Colonic mucosa (tissue), 4 donors: ENCODE measurements at regions not wholly inside any gene's neighbourhood (a gene's known extent, or its start where the extent isn't known, plus 50 kb on each side); places are given as distances from the start of the nearest gene placed in this dataset.

ENCODE experiments used
- DNase-seq: peaks from one replicate; pipeline ENCODE4 v3.0.0-alpha.2; 2020
- H3K27ac ChIP-seq: fragments of 200-600 bp; one replicate; pipeline ENCODE4 v1.8.0; 2021
- H3K27me3 ChIP-seq: fragments of 200-600 bp; one replicate; pipeline ENCODE4 v1.8.0; 2021
- H3K36me3 ChIP-seq: fragments of 200-600 bp; one replicate; pipeline ENCODE4 v1.8.0; 2021
- H3K4me1 ChIP-seq: fragments of 200-600 bp; one replicate; pipeline ENCODE4 v1.8.0; 2021; ENCODE audit warnings: mild to moderate bottlenecking
- H3K4me3 ChIP-seq: fragments of 200-600 bp; one replicate; pipeline ENCODE4 v1.8.0; 2021
- H3K9ac ChIP-seq, 2 donors: one replicate each; pipeline ENCODE4 v1.7.0; 2013; ENCODE audit warnings: control low read depth in 2 of 2, low read depth in 2 of 2, low read length in 2 of 2
- H3K9me3 ChIP-seq: fragments of 200-600 bp; one replicate; pipeline ENCODE4 v1.8.0; 2021
- CTCF ChIP-seq: fragments of 200-600 bp; IDR thresholded peaks from one replicate; pipeline ENCODE4 v1.8.0; 2022; ENCODE audit warnings: antibody characterized with exemption, mild to moderate bottlenecking
- intact Hi-C: fragments of 100-400 bp; cut with DNase I; formaldehyde crosslinking; loops from one replicate; pipeline ENCODE4 v1.14.1; 2022
- donor health status: healthy.
- donor health status: DM: no; HTN: no; CAD: no.
- donor health status: DM: no; HTN: no; CAD: no.

DNA sequence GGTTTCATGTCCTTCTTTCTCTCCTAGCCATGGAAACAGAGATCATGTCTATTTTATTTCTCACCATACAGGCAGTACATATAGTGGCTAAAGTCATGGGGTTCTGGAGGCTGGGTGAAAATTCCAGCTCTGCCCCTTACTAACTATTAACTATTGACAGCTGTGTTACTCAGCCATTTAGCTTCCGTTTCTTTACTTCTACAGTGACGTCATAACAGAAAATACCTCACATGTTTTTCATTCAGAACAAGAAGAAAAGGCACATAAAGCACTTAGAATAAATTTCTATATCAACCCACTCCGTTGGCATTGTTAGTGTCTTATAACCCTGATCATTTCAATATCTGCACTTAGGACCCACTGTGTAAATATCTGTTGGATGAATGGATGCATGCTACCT is 1506.9 kb upstream of the TMEM132C start:
- no peak for TF ChIP-seq CTCF
- Histone ChIP-seq H3K4me1 (no peaks in the 10 kb centered on the region), H3K4me3 (no peak overlapping the region), H3K9ac (no peak overlapping the region), H3K27ac (no peak overlapping the region), H3K9me3 (no peaks in the 10 kb centered on the region), H3K27me3 (no peaks in the 10 kb centered on the region), H3K36me3 (no peaks in the 10 kb centered on the region)
- no peak for DNase-seq
- intact Hi-C loops, result no loop called here

DNA sequence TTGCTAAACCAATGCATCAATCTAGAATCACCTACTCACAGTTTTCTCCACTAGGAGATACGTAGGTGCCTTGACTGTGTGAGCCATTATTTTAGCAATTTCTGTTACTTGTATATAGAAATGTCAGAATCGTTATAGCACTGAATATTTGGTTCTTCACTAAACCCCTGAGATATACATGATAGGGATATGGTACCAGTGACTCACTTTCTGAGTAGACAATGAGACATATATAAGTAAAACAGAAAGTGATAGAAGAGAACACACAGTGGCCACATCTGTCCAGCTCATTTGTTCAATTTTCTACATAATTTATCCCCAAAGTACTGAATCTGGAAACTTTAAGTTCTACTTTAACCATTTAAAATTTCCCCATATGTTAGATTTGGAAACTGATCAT is 1505.5 kb upstream of the TMEM132C start:
- H3K9me3 ChIP-seq, result no peaks in the 10 kb centered on the region
- H3K27me3 ChIP-seq, result no peaks in the 10 kb centered on the region
- H3K27ac ChIP-seq, result no peak overlapping the region
- H3K9ac ChIP-seq, result no peak overlapping the region
- DNase-seq, result no peak
- H3K4me3 ChIP-seq, result no peak overlapping the region
- TF ChIP-seq CTCF, result no peak
- intact Hi-C loops, result no loop called here
- H3K36me3 ChIP-seq, result no peaks in the 10 kb centered on the region
- no peaks in the 10 kb centered on the region for H3K4me1 ChIP-seq

DNA sequence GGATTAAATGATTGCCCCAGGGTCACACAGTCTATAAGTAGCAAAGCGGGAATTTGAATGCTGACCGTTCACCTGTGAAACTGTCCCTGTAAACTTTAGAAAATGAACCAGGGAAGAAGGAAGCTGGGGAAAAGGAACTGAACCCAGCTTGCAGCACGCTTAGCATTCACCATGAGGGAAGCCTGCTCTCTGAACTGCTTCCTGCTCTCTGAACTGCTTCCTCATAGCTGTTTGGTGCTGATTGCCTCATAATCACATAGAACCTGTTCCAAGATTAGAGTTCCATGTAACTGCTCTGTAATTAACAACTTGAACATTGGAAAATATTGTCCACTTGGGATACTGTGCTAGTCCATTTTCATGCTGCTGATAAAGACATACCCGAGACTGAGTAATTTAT is 1504.8 kb upstream of the TMEM132C start:
- intact Hi-C loops, result no loop called here
- Histone ChIP-seq H3K27ac (no peak overlapping the region), H3K27me3 (no peaks in the 10 kb centered on the region), H3K9me3 (no peaks in the 10 kb centered on the region), H3K9ac (no peak overlapping the region), H3K36me3 (no peaks in the 10 kb centered on the region), H3K4me1 (no peaks in the 10 kb centered on the region), H3K4me3 (no peak overlapping the region)
- no peak for TF ChIP-seq CTCF
- no peak for DNase-seq

DNA sequence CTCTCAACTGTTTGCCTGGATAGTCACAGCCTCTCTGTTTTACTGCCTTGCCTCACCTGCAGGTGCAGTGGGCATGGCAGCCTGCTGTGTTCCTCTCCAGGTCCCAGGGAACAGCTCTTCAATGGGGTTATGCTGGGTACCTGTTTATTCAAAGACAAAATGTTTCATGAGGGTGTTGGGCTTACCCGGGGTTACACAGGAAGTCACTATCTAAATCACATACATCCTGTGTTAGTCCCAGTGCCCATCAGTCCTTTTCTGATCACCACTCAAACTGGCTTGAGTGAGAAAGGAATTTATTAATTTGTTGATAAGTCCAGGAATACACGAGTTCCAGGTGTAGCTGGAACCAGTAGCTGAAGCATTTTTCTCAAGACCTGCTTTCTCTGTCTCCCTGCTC is 1503.6 kb upstream of the TMEM132C start:
- Histone ChIP-seq H3K4me1 (no peaks in the 10 kb centered on the region), H3K9me3 (no peaks in the 10 kb centered on the region), H3K36me3 (no peaks in the 10 kb centered on the region), H3K9ac (no peak overlapping the region), H3K4me3 (no peak overlapping the region), H3K27me3 (no peaks in the 10 kb centered on the region), H3K27ac (no peak overlapping the region)
- no peak for TF ChIP-seq CTCF
- intact Hi-C loops, result no loop called here
- no peak for DNase-seq

DNA sequence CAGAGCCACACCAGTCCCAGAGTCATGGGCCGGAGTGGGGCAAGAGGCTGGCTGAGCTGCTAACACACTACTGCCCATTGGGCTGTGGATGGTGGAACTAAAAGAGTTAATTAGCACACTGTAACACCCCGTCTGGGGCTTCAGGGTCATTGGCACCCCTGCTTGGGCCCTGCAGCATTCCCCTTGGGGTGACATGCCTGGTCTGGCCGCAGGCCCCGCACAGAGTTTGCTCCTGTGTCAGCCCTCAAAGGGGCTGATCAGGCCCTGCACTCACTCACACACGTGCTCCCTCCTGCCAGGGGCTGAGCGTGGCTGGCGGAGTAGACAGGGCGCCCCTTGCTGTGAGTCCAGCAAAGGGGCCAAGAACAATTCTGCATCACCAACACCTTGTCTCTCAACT is 1499.6 kb upstream of the TMEM132C start:
- Histone ChIP-seq H3K4me1 (no peaks in the 10 kb centered on the region), H3K9ac (no peak overlapping the region), H3K27ac (no peak overlapping the region), H3K27me3 (no peaks in the 10 kb centered on the region), H3K36me3 (no peaks in the 10 kb centered on the region), H3K4me3 (no peak overlapping the region), H3K9me3 (no peaks in the 10 kb centered on the region)
- no peak for DNase-seq
- TF ChIP-seq CTCF, result no peak
- intact Hi-C loops, result no loop called here

- Histone ChIP-seq H3K27me3 (no peaks in the 10 kb centered on the region), H3K9me3 (no peaks in the 10 kb centered on the region), H3K36me3 (no peaks in the 10 kb centered on the region), H3K4me1 (no peaks in the 10 kb centered on the region), H3K27ac (no peak overlapping the region), H3K9ac (no peak overlapping the region), H3K4me3 (no peak overlapping the region)
- no peak for DNase-seq
- intact Hi-C loops, result no loop called here
- TF ChIP-seq CTCF, result no peak
These were observed 1498.5 kb upstream of the TMEM132C start for GRCh38 chr12:126768517-126768916.
